Heart left ventricle (tissue), 13 donors: ENCODE measurements at regions not wholly inside any gene's neighbourhood (a gene's known extent, or its start where the extent isn't known, plus 50 kb on each side); places are given as distances from the start of the nearest gene placed in this dataset.

Source experiments
- CTCF ChIP-seq, 12 donors: fragments of 200-600 bp; sonication (generic) in 4 of 12; IDR thresholded peaks; one replicate each; pipeline versions ENCODE4 v1.5.0 to v1.8.0; 2018 to 2022; ENCODE audit warnings: antibody characterized with exemption in 12 of 12, mild to moderate bottlenecking in 5 of 12
- POLR2A ChIP-seq, 2 donors: fragments of 450-650 bp; IDR thresholded peaks; one replicate each; pipeline ENCODE4 v1.6.1; 2017; ENCODE audit warnings: antibody characterized with exemption in 2 of 2, mild to moderate bottlenecking in 2 of 2, moderate library complexity in 2 of 2
- donor health status: ischemic (EF 13 %, LVEDD 7.1; RV severe dilation, severe dysfunction).
- donor health status: DM: no; HTN: yes; CAD: no.
- donor health status: DM: no; HTN: no; CAD: no.
- donor health status: ischemic (EF 25% LVEDD 6.9; RV normal size, moderate dysfunction).
- donor health status: ischemic (EF 25% LVEDD 5.7; RV mildly dilated, moderate dysfunction).
- donor health status: ischemic (EF 35%, LVEDD 5.7; RV mildly dilated, moderate dysfunction).
- donor health status: nonischemic (EF 11% LVEDD 7.7; RV severe dilation, severe dysfunction).
- donor health status: DM: yes; HTN: yes; CAD: no.
- donor health status: PGD.
- donor health status: ischemic (EF 29% LVEDD 5.4; RV normal size, mild dysfunction).
- donor health status: nonischemic (EF 23%, LVEDD 6.1; RV moderate dilation, normal function).

DNA sequence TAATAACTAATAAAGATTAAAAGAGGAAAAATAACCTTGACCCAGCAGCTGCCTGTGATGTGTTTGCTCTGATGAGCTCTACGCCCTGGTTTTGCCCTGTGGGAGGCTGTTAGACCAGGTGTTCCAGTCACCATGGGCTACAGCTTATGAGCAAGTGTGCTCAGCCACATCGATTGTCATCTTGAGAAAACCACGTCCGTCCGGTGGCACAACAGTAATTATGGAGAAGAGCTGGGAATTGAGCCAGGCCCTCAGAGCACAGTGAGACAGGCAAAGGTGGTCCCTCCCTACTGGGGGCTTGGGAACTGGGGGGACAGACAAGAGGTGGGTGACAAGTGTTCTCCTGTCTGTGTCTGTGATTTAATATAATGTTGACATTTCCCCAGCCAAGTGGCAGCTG is 420.5 kb downstream of the MATN1 start:
- no peak for TF ChIP-seq CTCF (IDR thresholded peaks at IDR 0.05)
- TF ChIP-seq POLR2A (IDR thresholded peaks at IDR 0.05), result no peak
